ENCODE measurements at regions not wholly inside any gene's neighbourhood (a gene's known extent, or its start where the extent isn't known, plus 50 kb on each side); places are given as distances from the start of the nearest gene placed in this dataset.

- TF ChIP-seq CTCF (IDR thresholded peaks at IDR 0.05; ENCODE audit: low read depth, low read length), result no peak
- TF ChIP-seq EZH2phosphoT487 (IDR thresholded peaks at IDR 0.05; ENCODE audit: low read depth), result no peak
Measured at GRCh38 chr2:139196754-139197153, 416.6 kb upstream of the NXPH2 start.

Data from OCI-LY3 (cell line).